Endothelial cell of umbilical vein (primary cell): ENCODE measurements at regions not wholly inside any gene's neighbourhood (a gene's known extent, or its start where the extent isn't known, plus 50 kb on each side); places are given as distances from the start of the nearest gene placed in this dataset.

Source experiments
- BruUV-seq: library from RNA; stranded (reverse); fragments of 400-500 nt; replicated peaks from 2 replicates; lab custom pipeline; 2021; lab: Mats Ljungman, UMichigan
- CTCF ChIA-PET: fragments of 300-600, 350-600 bp; sonication (Branson Sonifier 250); formaldehyde crosslinking; loops from one replicate; lab custom pipeline; 2021; ENCODE audit warnings: antibody characterized with exemption, inconsistent platforms; lab: Charles Lee
- POLR2A ChIA-PET: fragments of 300-600, 350-600 bp; sonication (Branson Sonifier 250); formaldehyde crosslinking; loops from one replicate; lab custom pipeline; 2021; ENCODE audit warnings: antibody characterized with exemption, inconsistent platforms; lab: Charles Lee
- DNase-seq: peaks from one replicate; pipeline ENCODE4 v3.0.0-alpha.2; 2011; ENCODE audit warnings: low read depth, low spot score
- FAIRE-seq: peaks from 2 replicates; lab custom pipeline; 2011; peaks lifted over from hg19 to GRCh38; lab: Jason Lieb, UNC
- H2AFZ ChIP-seq: 2 replicates; pipeline ENCODE4 v1.6.0; 2012; ENCODE audit warnings: low read depth, low read length, control low read depth, inconsistent platforms
- H3K27ac ChIP-seq: 2 replicates; pipeline ENCODE4 v1.5.1; 2011; ENCODE audit warnings: low read depth, mild to moderate bottlenecking, control low read depth, low read length, moderate library complexity; ENCODE audit not compliant: insufficient read depth
- H3K27me3 ChIP-seq, 2 experiments: 2 replicates each; pipeline versions ENCODE4 v1.6.0 to v1.6.1; 2011; ENCODE audit warnings: low read length in 2 of 2, mixed read lengths in 1 of 2; ENCODE audit not compliant: control insufficient read depth in 2 of 2, insufficient read depth in 2 of 2
- H3K36me3 ChIP-seq, 2 experiments: 2 replicates in 1 of 2; 3 replicates in 1 of 2; pipeline ENCODE4 v1.5.1; 2011; ENCODE audit warnings: low read length in 2 of 2, mild to moderate bottlenecking in 1 of 2, moderate library complexity in 1 of 2; ENCODE audit not compliant: control insufficient read depth in 2 of 2, insufficient read depth in 2 of 2; ENCODE audit errors: extremely low read depth in 1 of 2
- H3K4me1 ChIP-seq: 3 replicates; pipeline ENCODE4 v1.5.1; 2011; ENCODE audit warnings: mild to moderate bottlenecking, low read length; ENCODE audit not compliant: control insufficient read depth, insufficient read depth; ENCODE audit errors: extremely low read depth
- H3K4me2 ChIP-seq: 2 replicates; pipeline ENCODE4 v1.6.1; 2011; ENCODE audit warnings: low read length, control low read depth, mixed read lengths; ENCODE audit not compliant: insufficient read depth
- H3K4me3 ChIP-seq, 3 experiments: fragments of 200-600 bp in 1 of 3; sonication (generic), shearing (Covaris generic) in 1 of 3; replicated peaks in 1 of 3; 2 replicates each; pipeline ENCODE4 v1.5.1; 2011 to 2016; ENCODE audit warnings: control low read depth in 3 of 3, low read length in 3 of 3, mild to moderate bottlenecking in 2 of 3, inconsistent platforms in 1 of 3, low read depth in 1 of 3, moderate library complexity in 1 of 3; ENCODE audit not compliant: insufficient read depth in 1 of 3
- H3K79me2 ChIP-seq: 2 replicates; pipeline ENCODE4 v1.6.0; 2012; ENCODE audit warnings: low read length, inconsistent platforms; ENCODE audit not compliant: control insufficient read depth, insufficient read depth
- H3K9ac ChIP-seq: replicated peaks from 2 replicates; pipeline ENCODE3; 2011; ENCODE audit warnings: low read length, control low read depth; ENCODE audit not compliant: insufficient read depth; ENCODE audit errors: extremely low read depth
- H3K9me1 ChIP-seq: replicated peaks from 3 replicates; pipeline ENCODE4 v1.6.0; 2011; ENCODE audit warnings: mild to moderate bottlenecking, low read length; ENCODE audit not compliant: control insufficient read depth, insufficient read depth; ENCODE audit errors: extremely low read depth
- H3K9me3 ChIP-seq: replicated peaks from 2 replicates; pipeline ENCODE4 v1.5.1; 2012; ENCODE audit warnings: low read length, inconsistent platforms; ENCODE audit not compliant: control insufficient read depth, insufficient read depth
- H4K20me1 ChIP-seq: replicated peaks from 2 replicates; pipeline ENCODE3; 2011; ENCODE audit warnings: mild to moderate bottlenecking, low read length; ENCODE audit not compliant: control insufficient read depth, insufficient read depth; ENCODE audit errors: extremely low read depth
- EZH2 ChIP-seq: IDR thresholded peaks from 2 replicates; pipeline ENCODE4 v1.6.1; 2012; ENCODE audit warnings: borderline replicate concordance, low read depth, mild to moderate bottlenecking, moderate library complexity, low read length, inconsistent platforms; ENCODE audit not compliant: severe bottlenecking
- JUN ChIP-seq: IDR thresholded peaks from 2 replicates; pipeline ENCODE4 v1.6.1; 2011; ENCODE audit warnings: borderline replicate concordance, low read depth; ENCODE audit not compliant: insufficient read length, insufficient read depth
- MAX ChIP-seq: IDR thresholded peaks from 2 replicates; pipeline ENCODE4 v1.6.1; 2011; ENCODE audit not compliant: insufficient read depth, insufficient read length
- MYC ChIP-seq: IDR thresholded peaks from one replicate; pipeline ENCODE4 v1.6.1; 2011; ENCODE audit warnings: mild to moderate bottlenecking, low read depth, low read length
- POLR2A ChIP-seq: IDR thresholded peaks from 2 replicates; pipeline ENCODE4 v1.6.1; 2012; ENCODE audit warnings: low read depth, mild to moderate bottlenecking, control low read depth, low read length
- POLR2AphosphoS5 ChIP-seq: IDR thresholded peaks from 2 replicates; pipeline ENCODE4 v1.6.1; 2012; ENCODE audit warnings: low read depth, mild to moderate bottlenecking, control low read depth, low read length, moderate library complexity; ENCODE audit not compliant: insufficient read depth
- dilution Hi-C: fragments of 300-500 bp; cut with MboI; formaldehyde crosslinking; loops from one replicate; pipeline ENCODE4 v1.15.0; 2019; ENCODE audit warnings: low sequenced_read_pairs; ENCODE audit not compliant: extremely low pct_ligation_motif_present
- intact Hi-C: fragments of 100-400 bp; cut with micrococcal nuclease; formaldehyde crosslinking; loops from one replicate; pipeline ENCODE4 v1.10.0; 2022

GRCh38 chr16:56013962-56014552 is 138.9 kb upstream of the CES5A start:
- Histone ChIP-seq H3K4me3 (no peak overlapping the region), H2AFZ (no peak overlapping the region), H3K36me3 (no peaks in the 10 kb centered on the region), H3K27me3 (no peaks in the 10 kb centered on the region), H3K9me3 (no peaks in the 10 kb centered on the region), H4K20me1 (no peaks in the 10 kb centered on the region), H3K27ac (no peak overlapping the region), H3K79me2 (no peaks in the 10 kb centered on the region), H3K4me1 (no peaks in the 10 kb centered on the region), H3K9me1 (no peaks in the 10 kb centered on the region), H3K9ac (no peak overlapping the region), H3K4me2 (no peak overlapping the region)
- no TSS peak for BruUV-seq
- FAIRE-seq, result no peak
- dilution Hi-C loops (no loop called here), intact Hi-C loops (no loop called here)
- DNase-seq, result peak; percentile 6
- POLR2A ChIA-PET, result no interaction called here
- TF ChIP-seq MAX, result no peak
- TF ChIP-seq JUN, result no peak
- TF ChIP-seq POLR2A, result no peak
- TF ChIP-seq EZH2, result no peak
- no peak for TF ChIP-seq MYC
- TF ChIP-seq POLR2AphosphoS5, result no peak
- CTCF ChIA-PET, result no interaction called here

- TF ChIP-seq EZH2 (no peak), POLR2A (no peak), MYC (no peak), JUN (no peak)
- no peaks in the 10 kb centered on the region for H3K9me1 ChIP-seq
- BruUV-seq, result no TSS peak
- no peaks in the 10 kb centered on the region for H3K9me3 ChIP-seq
- no peak overlapping the region for H3K27ac ChIP-seq
- H3K4me1 ChIP-seq, result no peaks in the 10 kb centered on the region
- no peak overlapping the region for H3K4me2 ChIP-seq
- no peaks in the 10 kb centered on the region for H4K20me1 ChIP-seq
- ChIA-PET POLR2A (no interaction called here), CTCF (no interaction called here)
- intact Hi-C loops, result no loop called here
- H2AFZ ChIP-seq, result no peak overlapping the region
- dilution Hi-C loops, result no loop called here
- DNase-seq, result no peak
- no peaks in the 10 kb centered on the region for H3K27me3 ChIP-seq
- no peak overlapping the region for H3K4me3 ChIP-seq
- H3K79me2 ChIP-seq, result no peaks in the 10 kb centered on the region
- FAIRE-seq, result no peak
- H3K36me3 ChIP-seq, result no peaks in the 10 kb centered on the region
- H3K9ac ChIP-seq, result no peak overlapping the region
These were observed 137.3 kb upstream of the CES5A start for GRCh38 chr16:56012482-56012811.
